ENCODE measurements at regions not wholly inside any gene's neighbourhood (a gene's known extent, or its start where the extent isn't known, plus 50 kb on each side); places are given as distances from the start of the nearest gene placed in this dataset.
"Not testable (repeated sequence)": the region's sequence is repeated elsewhere in the genome, so short reads cannot be mapped to it uniquely, and the experiment has no call there.

GRCh38 chr14:106115401-106115800, 589.0 kb downstream of the TMEM121 start:
- no peak for DNase-seq

- DNase-seq: peak; percentile 34
Measured at GRCh38 chr14:106116339-106116930, 590.1 kb downstream of the TMEM121 start.

DNA sequence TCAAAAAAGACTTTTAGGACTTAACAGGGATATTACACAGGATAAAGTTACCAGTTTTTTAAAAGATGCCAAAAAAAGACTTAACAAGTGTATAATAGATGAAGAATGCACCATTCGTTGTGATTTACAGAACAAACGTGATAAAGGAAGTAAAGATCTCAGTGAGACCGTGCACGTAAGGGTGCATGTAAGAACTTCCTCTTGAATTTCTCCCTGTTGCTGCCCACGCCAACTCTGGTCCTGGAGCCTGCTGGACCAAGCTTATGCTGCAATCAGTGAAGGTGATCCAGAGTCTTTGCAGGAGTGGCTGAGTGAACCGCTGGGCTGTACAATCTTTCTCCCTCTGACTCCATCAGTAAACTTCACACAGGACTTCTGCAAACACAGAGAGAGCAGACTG, 593.7 kb downstream of the TMEM121 start:
- DNase-seq: no peak

DNA sequence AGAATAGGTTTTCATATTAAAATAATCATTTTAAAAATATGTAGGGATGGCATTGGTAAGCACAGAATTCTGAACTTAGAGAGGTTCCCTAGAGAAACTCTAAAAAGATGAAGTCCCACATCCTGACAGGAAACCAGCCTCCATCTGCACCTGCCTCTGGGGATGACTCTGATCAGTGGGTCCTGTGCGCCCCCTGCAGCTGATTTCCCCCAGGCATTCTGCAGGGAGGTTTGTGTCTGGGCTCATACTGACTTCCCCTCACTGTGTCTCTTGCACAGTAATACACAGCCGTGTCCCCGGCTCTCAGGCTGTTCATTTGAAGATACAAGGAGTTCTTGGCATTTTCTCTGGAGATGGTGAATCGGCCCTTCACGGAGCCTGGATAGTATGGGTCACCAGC, 602.9 kb downstream of the TMEM121 start:
- no peak for DNase-seq

- not testable (repeated sequence) for DNase-seq
Measured at GRCh38 chr14:106129904-106130661, 603.7 kb downstream of the TMEM121 start.

- not testable (repeated sequence) for DNase-seq
Measured at GRCh38 chr14:106133126-106133525, 606.7 kb downstream of the TMEM121 start.

DNA sequence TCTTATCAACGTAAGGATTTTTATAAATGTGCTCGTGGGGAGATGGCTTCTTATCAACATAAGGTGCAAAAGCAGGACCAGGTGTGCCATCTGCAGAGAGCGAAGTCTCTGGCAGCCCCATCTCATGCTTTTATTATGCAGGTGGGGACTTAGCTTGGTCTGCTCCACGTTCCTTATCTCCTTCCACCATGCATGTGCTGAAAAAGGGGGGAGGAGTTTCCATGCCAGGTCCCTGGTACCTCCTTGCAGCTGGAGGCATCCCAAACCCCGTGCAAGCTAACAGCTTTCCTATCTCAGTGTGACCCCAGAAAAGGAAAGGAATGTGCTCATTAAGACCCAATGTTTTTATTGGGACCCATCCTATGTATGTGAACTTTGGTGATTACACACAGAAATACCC, 608.5 kb downstream of the TMEM121 start:
- DNase-seq: no peak

GRCh38 chr14:106141242-106142220, 615.1 kb downstream of the TMEM121 start:
- DNase-seq: peak; percentile 40

GRCh38 chr14:106145731-106146130, 619.3 kb downstream of the TMEM121 start:
- not testable (repeated sequence) for DNase-seq

- DNase-seq: peak; percentile 82
Measured at GRCh38 chr14:106153362-106153955, 627.1 kb downstream of the TMEM121 start.

DNA sequence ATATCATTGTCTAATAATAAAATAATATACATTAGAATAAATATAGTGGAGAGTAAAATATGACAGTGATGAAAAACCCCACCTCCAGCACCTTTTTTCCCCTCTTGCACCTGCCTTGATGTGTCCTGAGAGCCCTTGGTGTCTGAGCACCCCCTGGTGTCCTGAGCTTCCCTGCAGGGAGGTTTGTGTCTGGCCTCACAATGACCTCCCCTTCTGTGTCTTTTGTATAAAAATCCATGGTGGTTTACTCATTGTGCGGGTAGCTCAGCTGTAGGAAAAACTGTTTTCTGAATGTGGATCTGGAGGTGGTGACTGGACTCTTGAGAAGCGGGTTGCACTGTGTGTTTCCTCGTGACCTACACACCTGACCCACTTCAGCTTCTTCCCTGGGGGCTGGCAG, 636.9 kb downstream of the TMEM121 start:
- no peak for DNase-seq

- not testable (repeated sequence) for DNase-seq
Measured at GRCh38 chr14:106163812-106164211, 637.4 kb downstream of the TMEM121 start.

DNA sequence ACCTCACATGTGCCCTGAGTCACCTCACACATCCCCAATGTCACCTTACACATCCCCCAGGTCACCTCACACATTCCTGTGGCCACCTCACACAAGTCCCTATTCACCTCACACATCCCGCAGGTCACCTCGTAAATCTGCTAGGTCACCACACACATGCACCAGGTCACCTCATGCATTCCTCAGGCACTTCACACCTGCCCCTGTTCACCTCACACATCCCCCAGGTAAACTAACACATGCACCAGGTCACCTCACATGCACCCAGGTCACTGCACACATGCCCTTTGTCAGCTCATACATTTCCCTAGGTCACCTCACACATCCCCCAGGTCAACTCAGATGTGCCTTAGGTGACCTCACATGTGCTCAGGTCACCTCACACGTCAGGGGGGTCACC, 639.8 kb downstream of the TMEM121 start:
- DNase-seq: no peak

DNA sequence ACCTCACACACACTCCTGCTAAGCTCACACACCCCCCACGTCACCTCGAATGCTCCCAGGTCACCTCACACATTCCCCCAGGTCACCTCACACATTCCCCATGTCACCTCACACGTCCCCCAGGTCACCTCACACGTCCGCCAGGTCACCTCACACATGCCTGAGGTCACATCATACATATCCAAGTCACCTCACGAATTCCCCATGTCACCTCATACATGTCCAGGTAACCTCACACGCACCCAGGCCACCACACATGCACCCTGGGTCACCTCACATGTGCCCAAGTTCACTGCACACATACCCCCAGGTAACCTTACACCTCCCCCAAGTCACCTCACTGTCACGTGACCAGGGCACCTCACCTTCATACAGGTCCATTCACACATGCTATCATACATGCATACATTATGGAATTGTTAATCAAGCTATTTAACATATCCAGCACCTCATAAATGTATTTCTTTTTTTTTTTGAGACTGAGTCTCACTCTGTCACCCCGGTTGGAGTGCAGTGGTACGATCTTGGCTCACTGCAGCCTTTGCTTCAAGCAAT, 640.3 kb downstream of the TMEM121 start:
- no peak for DNase-seq

DNA sequence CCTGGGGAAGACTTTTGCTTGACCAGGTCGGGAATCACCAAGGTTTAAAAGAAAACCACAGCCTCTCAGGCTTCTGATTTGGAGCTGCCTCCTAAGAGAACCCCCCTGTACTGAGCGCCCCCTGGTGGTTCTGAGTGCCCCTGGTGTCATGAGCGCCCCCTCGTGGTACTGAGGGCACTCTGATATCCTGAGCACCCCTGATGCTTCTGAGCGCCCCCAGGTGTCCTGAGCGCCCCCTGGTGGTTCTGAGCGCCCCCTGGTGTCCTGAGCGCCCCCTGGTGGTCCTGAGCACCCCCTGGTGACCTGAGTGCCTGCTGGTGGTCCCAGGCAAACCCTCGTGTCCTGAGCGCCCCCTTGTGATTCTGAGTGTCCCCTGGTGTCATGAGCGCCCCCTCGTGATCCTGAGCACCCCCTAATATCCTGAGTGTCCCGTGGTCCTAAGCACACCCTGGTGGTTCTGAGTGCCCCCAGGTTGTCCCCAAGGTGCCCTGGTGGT, 643.8 kb downstream of the TMEM121 start:
- DNase-seq: peak; percentile 79

- DNase-seq: peak; percentile 54
Measured at GRCh38 chr14:106174206-106174605, 647.8 kb downstream of the TMEM121 start.

- DNase-seq: peak; percentile 37
Measured at GRCh38 chr14:106177266-106178246, 651.2 kb downstream of the TMEM121 start.

DNA sequence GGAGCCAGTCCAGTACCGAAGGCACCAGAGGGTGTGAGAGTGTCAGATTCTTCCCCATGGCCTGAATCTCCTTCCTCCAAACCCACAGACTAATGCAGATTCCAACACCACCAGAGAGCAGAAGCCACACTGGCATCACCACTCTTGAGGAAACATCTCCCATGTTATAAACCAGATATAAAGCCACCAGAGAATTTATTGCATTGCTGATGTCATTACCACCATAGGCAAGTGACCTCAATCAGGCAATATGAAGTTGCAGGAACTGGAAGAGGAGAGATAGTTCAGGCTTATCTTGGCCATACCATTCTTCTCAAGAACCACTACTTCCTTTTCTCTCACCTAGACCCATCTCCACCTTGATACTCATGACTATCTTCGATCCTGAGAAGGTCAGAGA, 653.4 kb downstream of the TMEM121 start:
- DNase-seq: no peak

GRCh38 chr14:106184771-106185170, 658.4 kb downstream of the TMEM121 start:
- DNase-seq: peak; percentile 70

- not testable (repeated sequence) for DNase-seq
Measured at GRCh38 chr14:106185174-106185836, 658.9 kb downstream of the TMEM121 start.

DNA sequence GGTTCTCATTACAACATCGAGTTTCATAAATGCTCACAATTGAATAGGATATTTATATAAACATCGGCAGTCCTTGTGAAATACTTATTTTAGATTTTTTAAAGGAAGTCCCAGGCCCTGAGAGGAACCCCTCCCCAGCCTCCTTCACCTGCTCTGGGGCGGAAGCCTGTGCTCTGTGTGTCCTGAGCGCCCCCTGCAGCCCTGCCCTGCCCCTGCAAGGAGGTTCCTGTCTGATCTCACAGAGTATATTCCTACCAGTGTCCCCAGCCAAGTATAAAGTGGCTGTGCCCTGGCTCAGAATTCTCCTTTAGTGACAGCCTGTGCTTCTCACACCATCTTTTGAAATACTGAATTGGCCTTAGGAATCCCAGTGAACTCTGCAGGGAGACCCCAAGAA, 659.5 kb downstream of the TMEM121 start:
- peak; percentile 68 for DNase-seq
